ENCODE measurements at regions not wholly inside any gene's neighbourhood (a gene's known extent, or its start where the extent isn't known, plus 50 kb on each side); places are given as distances from the start of the nearest gene placed in this dataset.
"Not testable (repeated sequence)": the region's sequence is repeated elsewhere in the genome, so short reads cannot be mapped to it uniquely, and the experiment has no call there.

DNA sequence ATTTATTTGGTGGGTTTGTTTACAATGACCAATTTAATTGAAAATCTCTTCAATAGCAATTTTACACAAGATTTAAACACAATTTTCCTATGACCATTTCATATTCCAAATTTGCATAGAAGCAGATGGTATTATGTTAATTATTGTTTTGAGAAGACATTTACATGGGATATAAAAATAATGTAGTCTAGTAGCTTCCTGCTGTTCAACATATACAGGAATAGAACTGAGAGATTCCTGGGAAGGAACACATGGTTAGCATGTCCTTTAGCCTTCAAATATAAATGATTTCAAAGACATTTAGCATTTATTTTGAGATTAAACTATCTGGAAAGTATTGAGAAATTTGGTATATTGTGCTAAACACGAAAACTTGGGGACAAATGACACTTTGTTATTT, 129.6 kb downstream of the KCNE4 start:
- Histone ChIP-seq H3K27me3 (no peaks in the 10 kb centered on the region), H3K9me3 (no peaks in the 10 kb centered on the region), H3K4me3 (no peak overlapping the region), H3K4me1 (no peaks in the 10 kb centered on the region), H3K27ac (no peak overlapping the region), H3K36me3 (no peaks in the 10 kb centered on the region)
- DNase-seq = no peak
- intact Hi-C loops (cut with DNase I; ENCODE audit: low total_unique reads) = no loop called here
- TF ChIP-seq, protein P1, sequence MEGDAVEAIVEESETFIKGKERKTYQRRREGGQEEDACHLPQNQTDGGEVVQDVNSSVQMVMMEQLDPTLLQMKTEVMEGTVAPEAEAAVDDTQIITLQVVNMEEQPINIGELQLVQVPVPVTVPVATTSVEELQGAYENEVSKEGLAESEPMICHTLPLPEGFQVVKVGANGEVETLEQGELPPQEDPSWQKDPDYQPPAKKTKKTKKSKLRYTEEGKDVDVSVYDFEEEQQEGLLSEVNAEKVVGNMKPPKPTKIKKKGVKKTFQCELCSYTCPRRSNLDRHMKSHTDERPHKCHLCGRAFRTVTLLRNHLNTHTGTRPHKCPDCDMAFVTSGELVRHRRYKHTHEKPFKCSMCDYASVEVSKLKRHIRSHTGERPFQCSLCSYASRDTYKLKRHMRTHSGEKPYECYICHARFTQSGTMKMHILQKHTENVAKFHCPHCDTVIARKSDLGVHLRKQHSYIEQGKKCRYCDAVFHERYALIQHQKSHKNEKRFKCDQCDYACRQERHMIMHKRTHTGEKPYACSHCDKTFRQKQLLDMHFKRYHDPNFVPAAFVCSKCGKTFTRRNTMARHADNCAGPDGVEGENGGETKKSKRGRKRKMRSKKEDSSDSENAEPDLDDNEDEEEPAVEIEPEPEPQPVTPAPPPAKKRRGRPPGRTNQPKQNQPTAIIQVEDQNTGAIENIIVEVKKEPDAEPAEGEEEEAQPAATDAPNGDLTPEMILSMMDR (IDR thresholded peaks at IDR 0.05) = no peak

DNA sequence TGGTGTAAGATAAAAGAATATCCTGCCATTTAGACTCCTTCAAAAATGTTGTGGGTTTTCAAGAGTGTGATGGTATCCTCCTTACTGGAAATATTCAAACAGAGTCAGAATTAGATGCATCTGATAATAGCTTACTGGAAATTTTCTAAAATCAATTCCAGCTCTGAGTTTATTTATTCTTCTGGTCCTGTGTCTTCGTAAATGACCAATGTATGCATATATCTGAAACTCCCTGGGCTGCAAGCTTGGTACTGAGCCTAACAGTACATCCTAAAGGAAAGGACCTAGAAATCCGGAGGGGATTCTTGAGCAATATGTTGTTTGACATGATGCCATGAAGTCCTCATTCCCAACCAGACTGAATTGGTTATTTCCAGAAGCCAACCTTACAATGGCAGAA, 130.4 kb downstream of the KCNE4 start:
- no peak for DNase-seq
- H3K36me3 ChIP-seq = no peaks in the 10 kb centered on the region
- no peak overlapping the region for H3K27ac ChIP-seq
- TF ChIP-seq, protein P1 (IDR thresholded peaks at IDR 0.05) = no peak
- H3K9me3 ChIP-seq = no peaks in the 10 kb centered on the region
- H3K4me3 ChIP-seq = no peak overlapping the region
- no peaks in the 10 kb centered on the region for H3K4me1 ChIP-seq
- no peaks in the 10 kb centered on the region for H3K27me3 ChIP-seq
- intact Hi-C loops (cut with DNase I; ENCODE audit: low total_unique reads) = no loop called here

DNA sequence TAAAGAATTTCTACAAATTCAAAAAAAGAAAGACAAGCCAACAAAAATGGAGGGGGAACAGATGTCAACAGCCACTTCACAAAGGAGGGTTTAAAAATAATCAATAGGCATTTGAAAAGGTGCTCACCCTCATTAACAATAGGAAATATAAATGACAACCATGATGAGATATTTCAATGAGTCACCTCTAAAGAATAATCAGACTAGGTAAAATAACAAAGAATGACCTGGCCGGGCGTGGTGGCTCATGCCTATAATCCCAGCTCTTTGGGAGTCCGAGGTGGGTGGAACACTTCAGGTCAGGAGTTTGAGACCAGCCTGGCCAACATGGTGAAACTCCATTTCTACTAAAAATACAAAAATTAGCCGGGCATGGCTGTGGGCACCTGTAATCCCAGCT, 133.6 kb downstream of the KCNE4 start:
- H3K36me3 ChIP-seq = no peaks in the 10 kb centered on the region
- no peaks in the 10 kb centered on the region for H3K4me1 ChIP-seq
- H3K9me3 ChIP-seq = no peaks in the 10 kb centered on the region
- intact Hi-C loops (cut with DNase I; ENCODE audit: low total_unique reads) = no loop called here
- H3K4me3 ChIP-seq = no peak overlapping the region
- H3K27me3 ChIP-seq = no peaks in the 10 kb centered on the region
- no peak for DNase-seq
- no peak overlapping the region for H3K27ac ChIP-seq
- TF ChIP-seq, protein P1 (IDR thresholded peaks at IDR 0.05) = no peak

DNA sequence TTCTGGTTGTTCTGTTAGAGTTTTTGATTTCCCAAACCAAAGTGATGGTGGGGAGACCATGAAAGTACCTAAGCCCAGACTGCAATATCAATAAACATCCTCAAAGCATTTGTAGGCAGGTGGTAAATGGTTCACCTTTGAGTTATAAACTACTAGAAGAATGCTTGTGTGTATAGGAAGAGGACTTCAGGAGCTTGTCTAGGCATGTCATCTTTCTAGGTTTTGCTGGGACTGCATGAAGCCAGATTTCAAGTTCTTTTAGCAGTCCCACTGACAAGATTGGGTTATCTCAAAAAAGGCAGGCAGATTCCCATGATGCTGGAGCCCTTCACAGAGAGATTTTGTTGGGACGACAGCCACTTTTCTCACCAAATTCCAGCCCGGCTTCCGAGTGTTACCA, 135.3 kb downstream of the KCNE4 start:
- Histone ChIP-seq H3K4me1 (no peaks in the 10 kb centered on the region), H3K4me3 (no peak overlapping the region), H3K36me3 (no peaks in the 10 kb centered on the region), H3K27me3 (no peaks in the 10 kb centered on the region), H3K27ac (no peak overlapping the region), H3K9me3 (no peaks in the 10 kb centered on the region)
- TF ChIP-seq, protein P1 (IDR thresholded peaks at IDR 0.05) = no peak
- intact Hi-C loops (cut with DNase I; ENCODE audit: low total_unique reads) = no loop called here
- no peak for DNase-seq

DNA sequence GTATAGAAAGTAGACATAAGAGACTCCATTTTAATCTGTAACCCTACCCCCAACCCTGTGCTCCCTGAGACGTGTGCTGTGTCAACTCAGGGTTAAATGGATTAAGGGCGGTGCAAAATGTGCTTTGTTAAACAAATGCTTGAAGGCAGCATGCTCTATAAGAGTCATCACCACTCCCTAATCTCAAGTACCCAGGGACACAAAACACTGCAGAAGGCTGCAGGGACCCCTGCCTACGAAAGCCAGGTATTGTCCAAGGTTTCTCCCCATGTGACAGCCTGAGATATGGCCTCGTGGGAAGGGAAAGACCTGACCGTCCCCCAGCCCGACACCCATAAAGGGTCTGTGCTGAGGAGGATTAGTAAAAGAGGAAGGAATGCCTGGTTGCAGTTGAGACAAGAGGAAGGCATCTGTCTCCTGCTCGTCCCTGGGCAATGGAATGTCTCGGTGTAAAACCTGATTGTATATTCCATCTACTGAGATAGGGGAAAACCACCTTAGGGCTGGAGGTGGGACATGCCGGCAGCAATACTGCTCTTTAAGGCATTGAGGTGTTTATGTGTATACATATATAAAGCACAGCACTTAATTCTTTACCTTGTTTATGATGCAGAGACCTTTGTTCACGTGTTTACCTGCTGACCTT, 138.7 kb downstream of the KCNE4 start:
- intact Hi-C loops (cut with DNase I; ENCODE audit: low total_unique reads); H3K36me3 ChIP-seq; H3K4me1 ChIP-seq; H3K27me3 ChIP-seq; H3K9me3 ChIP-seq; DNase-seq; H3K27ac ChIP-seq; H3K4me3 ChIP-seq: not testable (repeated sequence)

DNA sequence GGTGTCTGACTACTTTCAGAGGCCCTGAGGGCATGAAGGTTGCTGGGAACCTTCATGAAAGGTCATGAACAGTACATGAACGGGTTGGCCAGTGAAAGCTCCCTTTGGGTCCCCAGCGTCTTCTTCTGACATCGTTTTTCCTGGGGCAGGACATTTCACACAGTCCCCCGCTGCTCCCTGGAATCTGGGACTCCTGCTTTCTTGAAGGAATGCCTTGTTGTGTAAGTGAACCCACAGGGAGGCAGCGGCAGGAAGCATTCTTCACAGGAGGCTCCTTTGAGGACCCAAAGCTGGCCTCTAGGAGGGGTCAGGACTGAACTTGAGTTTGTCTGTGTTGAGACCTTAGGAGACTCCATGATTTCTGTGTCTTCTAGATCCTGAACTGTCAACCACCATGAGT, 144.3 kb downstream of the KCNE4 start:
- Histone ChIP-seq H3K27ac (no peak overlapping the region), H3K36me3 (no peaks in the 10 kb centered on the region), H3K27me3 (no peaks in the 10 kb centered on the region), H3K9me3 (no peaks in the 10 kb centered on the region), H3K4me1 (no peaks in the 10 kb centered on the region), H3K4me3 (no peak overlapping the region)
- intact Hi-C loops (cut with DNase I; ENCODE audit: low total_unique reads) = no loop called here
- TF ChIP-seq, protein P1 (IDR thresholded peaks at IDR 0.05) = no peak
- no peak for DNase-seq
